Smooth muscle cell (in vitro differentiated cells): ENCODE measurements at regions not wholly inside any gene's neighbourhood (a gene's known extent, or its start where the extent isn't known, plus 50 kb on each side); places are given as distances from the start of the nearest gene placed in this dataset.
"Not testable (repeated sequence)": the region's sequence is repeated elsewhere in the genome, so short reads cannot be mapped to it uniquely, and the experiment has no call there.

ENCODE experiments used
- DNase-seq: peaks from one replicate; lab custom pipeline; 2025; ENCODE audit not compliant: unreplicated experiment; lab: John Stamatoyannopoulos, UW
- H2AFZ ChIP-seq: fragments of 200-600 bp; sonication (generic); 2 replicates; pipeline ENCODE4 v1.6.0; 2016; ENCODE audit warnings: antibody characterized with exemption, low read depth, mild to moderate bottlenecking
- H3F3A ChIP-seq: fragments of 200-600 bp; sonication (generic); 2 replicates; pipeline ENCODE4 v1.6.0; 2017; ENCODE audit warnings: antibody characterized with exemption, low read depth
- H3K27ac ChIP-seq: fragments of 200-600 bp; sonication (generic); 2 replicates; pipeline ENCODE4 v1.5.1; 2016; ENCODE audit warnings: low read depth, mild to moderate bottlenecking
- H3K27me3 ChIP-seq: fragments of 200-600 bp; sonication (generic); 2 replicates; pipeline ENCODE4 v1.6.1; 2016; ENCODE audit warnings: low read depth, mild to moderate bottlenecking
- H3K36me3 ChIP-seq: fragments of 200-600 bp; sonication (generic); 2 replicates; pipeline ENCODE4 v1.5.1; 2016; ENCODE audit warnings: low read depth
- H3K4me1 ChIP-seq: fragments of 200-600 bp; sonication (generic); 2 replicates; pipeline ENCODE4 v1.5.1; 2016; ENCODE audit warnings: low read depth
- H3K4me2 ChIP-seq: fragments of 200-600 bp; sonication (generic); 2 replicates; pipeline ENCODE4 v1.6.0; 2016; ENCODE audit warnings: mild to moderate bottlenecking
- H3K4me3 ChIP-seq: fragments of 200-600 bp; sonication (generic); 2 replicates; pipeline ENCODE4 v1.5.1; 2016; ENCODE audit warnings: mild to moderate bottlenecking
- H3K79me2 ChIP-seq: fragments of 200-600 bp; sonication (generic); 2 replicates; pipeline ENCODE4 v1.6.0; 2016; ENCODE audit warnings: low read depth, mild to moderate bottlenecking
- H3K9ac ChIP-seq: fragments of 200-600 bp; sonication (generic); 2 replicates; pipeline ENCODE4 v1.6.0; 2016; ENCODE audit warnings: low read depth
- H3K9me3 ChIP-seq: fragments of 200-600 bp; sonication (generic); replicated peaks from 2 replicates; pipeline ENCODE4 v1.5.1; 2016; ENCODE audit warnings: low read depth
- H4K20me1 ChIP-seq: fragments of 200-600 bp; sonication (generic); 2 replicates; pipeline ENCODE4 v1.6.0; 2016; ENCODE audit warnings: low read depth
- CTCF ChIP-seq: fragments of 200-600 bp; sonication (generic); IDR thresholded peaks from 2 replicates; pipeline ENCODE4 v1.5.1; 2017; ENCODE audit warnings: borderline replicate concordance, mild to moderate bottlenecking, antibody characterized with exemption; ENCODE audit not compliant: insufficient read depth, poor library complexity, severe bottlenecking
- WGBS: methylation state at CpG from one replicate; pipeline ENCODE4 v1.1.7; 2016; ENCODE audit warnings: low lambda C conversion rate; 5-methylcytosine and 5-hydroxymethylcytosine counted together

- H3K36me3 ChIP-seq = no peaks in the 10 kb centered on the region
- no peak overlapping the region for H3K4me3 ChIP-seq
- peak overlapping the region; percentile 3 for H2AFZ ChIP-seq
- no peak for TF ChIP-seq CTCF
- no peaks in the 10 kb centered on the region for H3K27me3 ChIP-seq
- H3K9ac ChIP-seq = no peak overlapping the region
- H4K20me1 ChIP-seq = no peaks in the 10 kb centered on the region
- H3K79me2 ChIP-seq = no peaks in the 10 kb centered on the region
- H3K27ac ChIP-seq = peak overlapping the region; percentile 63
- WGBS = 29% methylated on average over 4 of the region's 4 CpGs
- H3K9me3 ChIP-seq = no peaks in the 10 kb centered on the region
- peak overlapping the region; percentile 37 for H3K4me2 ChIP-seq
- H3F3A ChIP-seq = no peaks in the 10 kb centered on the region
- no peak for DNase-seq
- peaks cover 36% of the 10 kb centered on the region for H3K4me1 ChIP-seq
Observed at GRCh38 chr7:81155654-81156373, 237.0 kb upstream of the SEMA3C start.

GRCh38 chr7:81154565-81154964 is 235.7 kb upstream of the SEMA3C start:
- TF ChIP-seq CTCF = no peak
- no peaks in the 10 kb centered on the region for H3K79me2 ChIP-seq
- H3K9me3 ChIP-seq = no peaks in the 10 kb centered on the region
- H3K27ac ChIP-seq = peak overlapping the region; percentile 63
- no peaks in the 10 kb centered on the region for H3K27me3 ChIP-seq
- no peak overlapping the region for H3K9ac ChIP-seq
- no peak for DNase-seq
- H3K4me3 ChIP-seq = no peak overlapping the region
- H3F3A ChIP-seq = no peaks in the 10 kb centered on the region
- no peaks in the 10 kb centered on the region for H4K20me1 ChIP-seq
- H3K4me1 ChIP-seq = peaks cover 37% of the 10 kb centered on the region
- no peak overlapping the region for H3K4me2 ChIP-seq
- H2AFZ ChIP-seq = no peak overlapping the region
- WGBS = 46% methylated on average over 1 of the region's 1 CpG
- H3K36me3 ChIP-seq = no peaks in the 10 kb centered on the region

GRCh38 chr7:81152925-81153324 is 234.1 kb upstream of the SEMA3C start:
- not testable (repeated sequence) for H3K36me3 ChIP-seq, H4K20me1 ChIP-seq, DNase-seq, H3K27me3 ChIP-seq, H3K27ac ChIP-seq, H3K4me2 ChIP-seq, H3K4me3 ChIP-seq, H3K79me2 ChIP-seq, H2AFZ ChIP-seq, H3K9ac ChIP-seq, H3K9me3 ChIP-seq, H3F3A ChIP-seq
- WGBS = 97% methylated on average over 9 of the region's 9 CpGs
- peaks cover 32% of the 10 kb centered on the region for H3K4me1 ChIP-seq

- H3K4me2 ChIP-seq = no peak overlapping the region
- H3K4me3 ChIP-seq = no peak overlapping the region
- no peaks in the 10 kb centered on the region for H4K20me1 ChIP-seq
- no peak for DNase-seq
- TF ChIP-seq CTCF = no peak
- peaks cover 18% of the 10 kb centered on the region for H3K4me1 ChIP-seq
- H3K36me3 ChIP-seq = no peaks in the 10 kb centered on the region
- H3K9ac ChIP-seq = no peak overlapping the region
- peak overlapping the region; percentile 20 for H3K27ac ChIP-seq
- no peaks in the 10 kb centered on the region for H3K9me3 ChIP-seq
- WGBS = 85% methylated on average over 1 of the region's 1 CpG
- H3K27me3 ChIP-seq = no peaks in the 10 kb centered on the region
- peak overlapping the region; percentile 34 for H2AFZ ChIP-seq
- no peaks in the 10 kb centered on the region for H3K79me2 ChIP-seq
- H3F3A ChIP-seq = no peaks in the 10 kb centered on the region
Observed at GRCh38 chr7:81150951-81151361, 232.1 kb upstream of the SEMA3C start.
